ENCODE measurements at regions not wholly inside any gene's neighbourhood (a gene's known extent, or its start where the extent isn't known, plus 50 kb on each side); places are given as distances from the start of the nearest gene placed in this dataset.

GRCh38 chr9:84419031-84419602, 78.6 kb upstream of the SLC28A3 start:
- no peak overlapping the region for H3K4me3 ChIP-seq (ENCODE audit: control insufficient read depth, low read depth, low read length)
- TF ChIP-seq CTCF (IDR thresholded peaks at IDR 0.05; ENCODE audit: control insufficient read depth, insufficient read depth, low read depth, low read length, missing control alignments) = peak; percentile 3
- no peak for DNase-seq (ENCODE audit: low read depth)

DNA sequence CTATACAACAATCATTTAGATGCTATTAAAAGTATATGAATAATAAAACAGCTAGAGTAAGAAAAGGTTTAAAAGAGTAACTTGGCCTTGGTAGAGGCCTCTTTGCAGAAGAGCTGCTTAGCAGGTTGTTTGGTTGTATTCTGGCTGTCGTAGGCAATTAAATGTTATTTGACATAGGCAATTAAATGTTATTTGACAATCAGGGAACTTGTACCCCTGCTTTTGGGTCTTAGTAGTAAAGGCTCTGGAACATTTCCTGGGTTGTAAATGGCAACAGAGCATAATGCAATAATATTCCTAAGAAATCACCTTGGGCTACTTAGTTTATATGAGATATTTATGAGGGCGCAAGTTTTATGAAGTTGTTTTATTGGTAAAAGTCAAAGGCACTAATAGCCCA, 84.4 kb upstream of the SLC28A3 start:
- no peak overlapping the region for H3K4me3 ChIP-seq (ENCODE audit: control insufficient read depth, low read depth, low read length)
- no peak for DNase-seq (ENCODE audit: low read depth)
- TF ChIP-seq CTCF (IDR thresholded peaks at IDR 0.05; ENCODE audit: control insufficient read depth, insufficient read depth, low read depth, low read length, missing control alignments) = no peak

GRCh38 chr9:84432746-84433145, 92.2 kb upstream of the SLC28A3 start:
- DNase-seq (ENCODE audit: low read depth) = no peak
- no peak for TF ChIP-seq CTCF (IDR thresholded peaks at IDR 0.05; ENCODE audit: control insufficient read depth, insufficient read depth, low read depth, low read length, missing control alignments)
- H3K4me3 ChIP-seq (ENCODE audit: control insufficient read depth, low read depth, low read length) = no peak overlapping the region

GRCh38 chr9:84435902-84436301, 95.3 kb upstream of the SLC28A3 start:
- TF ChIP-seq CTCF (IDR thresholded peaks at IDR 0.05; ENCODE audit: control insufficient read depth, insufficient read depth, low read depth, low read length, missing control alignments) = no peak
- H3K4me3 ChIP-seq (ENCODE audit: control insufficient read depth, low read depth, low read length) = no peak overlapping the region
- no peak for DNase-seq (ENCODE audit: low read depth)

DNA sequence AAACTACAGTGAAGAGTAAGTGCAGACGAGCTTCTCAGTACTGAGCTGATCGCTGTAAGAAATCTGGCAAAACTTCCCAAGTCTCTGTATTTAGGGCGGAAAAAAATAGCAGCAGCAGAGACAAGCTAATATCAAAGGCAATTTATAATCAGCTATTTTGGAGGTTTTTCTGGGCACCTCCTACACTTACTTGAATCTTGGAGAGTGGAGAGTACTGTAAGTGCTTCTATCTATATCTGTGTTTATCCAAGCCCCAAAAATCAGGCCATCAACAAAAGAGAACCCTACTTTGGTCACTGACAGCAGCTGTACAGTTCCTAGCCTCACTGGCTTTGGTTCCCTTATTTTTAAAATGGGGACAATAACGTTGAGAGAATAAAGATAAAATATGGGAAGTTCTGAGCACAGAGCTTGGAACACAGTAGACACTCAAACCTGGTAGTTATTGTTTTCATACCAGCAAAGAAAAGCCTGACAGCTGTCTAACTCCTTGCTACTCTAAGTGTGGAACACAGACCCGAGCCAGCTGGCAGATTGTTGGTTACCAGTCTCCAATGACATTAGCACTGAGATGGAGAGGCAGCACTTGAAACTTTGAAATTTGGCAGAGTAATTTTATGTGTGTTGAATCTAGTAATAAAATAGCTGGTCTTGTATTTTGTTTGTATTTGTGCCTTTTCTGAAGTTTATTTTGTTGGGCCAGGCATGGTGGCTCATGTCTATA, 96.0 kb upstream of the SLC28A3 start:
- no peak for TF ChIP-seq CTCF (IDR thresholded peaks at IDR 0.05; ENCODE audit: control insufficient read depth, insufficient read depth, low read depth, low read length, missing control alignments)
- DNase-seq (ENCODE audit: low read depth) = no peak
- no peak overlapping the region for H3K4me3 ChIP-seq (ENCODE audit: control insufficient read depth, low read depth, low read length)

DNA sequence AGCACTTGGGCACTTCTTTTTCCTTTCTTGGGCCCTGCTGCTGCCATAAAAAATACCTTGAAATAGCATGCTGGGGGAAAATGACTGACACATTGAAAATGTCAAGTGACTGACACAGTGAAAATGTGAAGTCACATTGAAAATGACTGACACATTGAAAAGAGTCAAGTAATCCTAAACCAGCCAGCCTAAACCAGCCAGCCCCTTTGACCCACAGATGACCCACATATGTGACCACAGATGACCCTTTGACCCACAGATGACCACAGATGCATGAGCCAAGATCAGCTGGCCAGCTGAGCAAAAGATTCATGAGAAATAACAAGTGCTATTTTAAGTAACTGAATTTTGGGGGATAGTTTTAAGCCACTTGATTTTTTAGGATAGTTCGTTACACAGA, 97.8 kb upstream of the SLC28A3 start:
- DNase-seq (ENCODE audit: low read depth) = no peak
- no peak overlapping the region for H3K4me3 ChIP-seq (ENCODE audit: control insufficient read depth, low read depth, low read length)
- TF ChIP-seq CTCF (IDR thresholded peaks at IDR 0.05; ENCODE audit: control insufficient read depth, insufficient read depth, low read depth, low read length, missing control alignments) = no peak

Measured in AG09309 (cell line).